ENCODE measurements at regions not wholly inside any gene's neighbourhood (a gene's known extent, or its start where the extent isn't known, plus 50 kb on each side); places are given as distances from the start of the nearest gene placed in this dataset.

DNA sequence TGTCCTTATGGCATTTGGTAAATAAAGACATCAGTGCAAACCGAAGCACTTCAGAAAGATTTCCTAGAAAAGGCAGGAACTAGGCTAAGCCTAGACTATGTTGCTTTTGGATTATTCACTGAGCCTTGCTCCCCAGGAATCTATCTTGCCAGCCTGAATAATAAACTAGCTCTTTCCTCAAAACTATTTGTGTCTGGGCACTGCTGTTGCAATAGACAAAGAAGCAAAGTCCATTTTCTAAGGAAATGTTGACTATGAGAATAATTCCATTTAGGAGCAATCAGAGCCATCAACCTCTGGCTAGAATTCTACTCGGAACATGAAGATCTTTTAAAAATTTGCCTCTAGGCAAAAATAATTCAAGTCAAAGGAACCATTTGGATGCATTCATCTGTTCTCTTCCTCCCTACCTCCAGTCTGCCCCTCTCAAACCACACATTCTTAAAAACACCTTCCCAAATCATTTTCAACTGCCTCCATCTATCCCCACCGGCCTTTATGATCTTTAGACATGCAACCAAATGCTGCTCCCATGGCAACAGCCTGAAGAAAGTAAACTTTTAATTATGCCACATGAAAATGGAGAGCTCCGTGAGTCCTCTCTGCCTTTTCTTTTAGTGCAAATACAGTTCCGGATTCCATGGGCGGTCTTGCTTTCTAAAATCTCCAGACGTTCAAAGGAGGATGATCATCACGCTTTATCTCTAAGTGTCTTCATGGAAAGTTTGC, 61.5 kb upstream of the FZD10 start:
- peaks cover 5% of the 10 kb centered on the region for H3K27me3 Mint-ChIP-seq (ENCODE audit: low read depth)
- H3K4me1 Mint-ChIP-seq (ENCODE audit: low read depth), result no peaks in the 10 kb centered on the region
- H3K4me3 Mint-ChIP-seq (ENCODE audit: low read depth), result no peak overlapping the region
- intact Hi-C loops (cut with micrococcal nuclease), result no loop called here
- no peak for DNase-seq (ENCODE audit: low spot score)
- H3K36me3 Mint-ChIP-seq (ENCODE audit: low read depth), result no peaks in the 10 kb centered on the region
- no peak overlapping the region for H3K27ac Mint-ChIP-seq
- H3K9me3 Mint-ChIP-seq, result no peaks in the 10 kb centered on the region

- Mint-ChIP-seq H3K4me1 (ENCODE audit: low read depth) (no peaks in the 10 kb centered on the region), H3K9me3 (no peaks in the 10 kb centered on the region), H3K4me3 (ENCODE audit: low read depth) (no peak overlapping the region), H3K27ac (no peak overlapping the region), H3K27me3 (ENCODE audit: low read depth) (peaks cover 5% of the 10 kb centered on the region), H3K36me3 (ENCODE audit: low read depth) (no peaks in the 10 kb centered on the region)
- DNase-seq (ENCODE audit: low spot score), result no peak
- intact Hi-C loops (cut with micrococcal nuclease), result no loop called here
Measured at GRCh38 chr12:130101370-130101769, 60.9 kb upstream of the FZD10 start.

- H3K4me3 Mint-ChIP-seq (ENCODE audit: low read depth), result no peak overlapping the region
- H3K9me3 Mint-ChIP-seq, result no peaks in the 10 kb centered on the region
- no peak overlapping the region for H3K27ac Mint-ChIP-seq
- no peak for DNase-seq (ENCODE audit: low spot score)
- intact Hi-C loops (cut with micrococcal nuclease), result no loop called here
- H3K27me3 Mint-ChIP-seq (ENCODE audit: low read depth), result peaks cover 5% of the 10 kb centered on the region
- no peaks in the 10 kb centered on the region for H3K36me3 Mint-ChIP-seq (ENCODE audit: low read depth)
- H3K4me1 Mint-ChIP-seq (ENCODE audit: low read depth), result no peaks in the 10 kb centered on the region
Measured at GRCh38 chr12:130102266-130102665, 60.0 kb upstream of the FZD10 start.

- H3K36me3 Mint-ChIP-seq (ENCODE audit: low read depth), result no peaks in the 10 kb centered on the region
- intact Hi-C loops (cut with micrococcal nuclease), result no loop called here
- no peak overlapping the region for H3K4me3 Mint-ChIP-seq (ENCODE audit: low read depth)
- no peaks in the 10 kb centered on the region for H3K9me3 Mint-ChIP-seq
- DNase-seq (ENCODE audit: low spot score), result no peak
- H3K27me3 Mint-ChIP-seq (ENCODE audit: low read depth), result peaks cover 5% of the 10 kb centered on the region
- no peak overlapping the region for H3K27ac Mint-ChIP-seq
- H3K4me1 Mint-ChIP-seq (ENCODE audit: low read depth), result no peaks in the 10 kb centered on the region
Measured at GRCh38 chr12:130104571-130105106, 57.6 kb upstream of the FZD10 start.

DNA sequence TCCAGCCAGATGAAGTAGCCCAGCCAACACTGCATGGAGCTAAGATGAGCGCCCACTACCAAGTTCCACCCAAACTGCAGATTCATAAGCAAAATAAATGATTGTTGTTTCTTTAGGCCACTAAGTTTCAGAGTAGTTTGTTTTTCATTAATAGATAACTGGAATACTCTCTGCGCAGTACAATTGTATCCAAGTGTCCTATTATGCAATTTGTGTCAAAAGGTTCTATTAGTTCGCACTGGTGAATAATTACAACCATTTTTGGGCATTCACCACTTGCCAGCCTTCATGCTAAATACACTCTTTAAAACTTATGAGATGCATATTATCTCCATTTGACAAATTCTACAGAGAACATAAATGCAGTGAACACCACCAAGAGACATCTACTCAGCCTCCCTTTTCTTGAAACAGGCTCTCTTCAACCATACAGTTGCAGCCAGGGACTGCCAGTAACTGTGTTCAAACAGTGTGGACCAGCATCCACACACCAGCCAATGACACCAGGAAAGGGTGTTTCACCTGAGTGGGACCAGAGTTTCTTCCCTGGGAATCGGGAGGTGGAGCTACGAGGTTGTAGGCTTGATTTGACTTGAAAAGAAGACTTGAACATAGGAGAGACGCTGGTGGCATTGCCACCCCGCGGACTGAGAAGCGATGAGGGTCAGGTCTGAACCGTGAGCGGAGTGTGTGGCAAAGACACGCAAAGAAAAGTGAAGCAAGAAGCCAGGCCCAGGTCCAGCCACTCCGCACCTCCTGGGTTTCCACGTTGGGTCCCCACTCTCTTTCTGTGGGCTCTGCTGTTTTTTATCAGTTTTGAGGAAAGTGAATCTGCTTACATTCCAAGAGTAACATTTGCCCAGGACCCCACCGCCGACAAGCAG, 53.0 kb upstream of the FZD10 start:
- Mint-ChIP-seq H3K4me3 (ENCODE audit: low read depth) (no peak overlapping the region), H3K9me3 (no peaks in the 10 kb centered on the region), H3K4me1 (ENCODE audit: low read depth) (no peaks in the 10 kb centered on the region), H3K36me3 (ENCODE audit: low read depth) (no peaks in the 10 kb centered on the region), H3K27me3 (ENCODE audit: low read depth) (peaks cover 2% of the 10 kb centered on the region), H3K27ac (no peak overlapping the region)
- DNase-seq (ENCODE audit: low spot score), result no peak
- intact Hi-C loops (cut with micrococcal nuclease), result no loop called here

GRCh38 chr12:130110914-130111313, 51.4 kb upstream of the FZD10 start:
- no peaks in the 10 kb centered on the region for H3K4me1 Mint-ChIP-seq (ENCODE audit: low read depth)
- H3K27ac Mint-ChIP-seq, result no peak overlapping the region
- no peak overlapping the region for H3K4me3 Mint-ChIP-seq (ENCODE audit: low read depth)

DNA sequence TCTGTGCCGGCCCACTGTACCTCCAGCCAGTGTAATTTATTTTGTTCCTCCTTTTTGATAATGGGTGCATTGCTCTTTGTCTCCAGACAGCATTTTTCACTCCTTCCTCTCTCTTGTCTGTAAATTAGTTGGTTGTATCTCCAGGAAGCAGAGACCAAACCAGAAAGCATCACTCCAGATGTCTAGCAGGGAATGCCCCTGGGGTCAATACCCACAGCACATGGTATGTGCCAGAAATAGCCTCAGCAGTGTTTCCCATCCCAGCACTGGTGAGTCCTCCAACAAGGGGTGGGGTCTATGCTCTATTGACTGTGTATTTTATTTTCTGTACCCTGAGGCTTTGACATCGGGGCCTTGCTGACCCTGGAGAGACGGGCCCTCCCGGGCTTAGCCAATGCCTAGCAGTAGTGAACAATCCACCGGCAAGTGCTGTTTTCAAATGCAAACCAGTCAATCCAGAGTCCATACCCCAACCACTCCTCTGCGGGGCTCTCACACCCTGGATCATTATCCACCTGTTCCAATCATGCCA, 50.2 kb upstream of the FZD10 start:
- Mint-ChIP-seq H3K36me3 (ENCODE audit: low read depth) (no peaks in the 10 kb centered on the region), H3K27ac (no peak overlapping the region), H3K27me3 (ENCODE audit: low read depth) (no peaks in the 10 kb centered on the region), H3K4me1 (ENCODE audit: low read depth) (no peaks in the 10 kb centered on the region), H3K4me3 (ENCODE audit: low read depth) (no peak overlapping the region), H3K9me3 (no peaks in the 10 kb centered on the region)
- no peak for DNase-seq (ENCODE audit: low spot score)
- intact Hi-C loops (cut with micrococcal nuclease), result no loop called here

More at GRCh38 chr12:130110914-130111313, 51.4 kb upstream of the FZD10 start:
- no peaks in the 10 kb centered on the region for H3K27me3 Mint-ChIP-seq (ENCODE audit: low read depth)
- no peak for DNase-seq (ENCODE audit: low spot score)
- no peaks in the 10 kb centered on the region for H3K9me3 Mint-ChIP-seq
- H3K36me3 Mint-ChIP-seq (ENCODE audit: low read depth), result no peaks in the 10 kb centered on the region
- intact Hi-C loops (cut with micrococcal nuclease), result no loop called here
